Right lung (tissue), 2 donors: ENCODE measurements at regions not wholly inside any gene's neighbourhood (a gene's known extent, or its start where the extent isn't known, plus 50 kb on each side); places are given as distances from the start of the nearest gene placed in this dataset.

ENCODE experiments used
- DNase-seq, 2 donors: peaks; one replicate each; pipeline ENCODE4 v3.0.0-alpha.2; 2013

DNA sequence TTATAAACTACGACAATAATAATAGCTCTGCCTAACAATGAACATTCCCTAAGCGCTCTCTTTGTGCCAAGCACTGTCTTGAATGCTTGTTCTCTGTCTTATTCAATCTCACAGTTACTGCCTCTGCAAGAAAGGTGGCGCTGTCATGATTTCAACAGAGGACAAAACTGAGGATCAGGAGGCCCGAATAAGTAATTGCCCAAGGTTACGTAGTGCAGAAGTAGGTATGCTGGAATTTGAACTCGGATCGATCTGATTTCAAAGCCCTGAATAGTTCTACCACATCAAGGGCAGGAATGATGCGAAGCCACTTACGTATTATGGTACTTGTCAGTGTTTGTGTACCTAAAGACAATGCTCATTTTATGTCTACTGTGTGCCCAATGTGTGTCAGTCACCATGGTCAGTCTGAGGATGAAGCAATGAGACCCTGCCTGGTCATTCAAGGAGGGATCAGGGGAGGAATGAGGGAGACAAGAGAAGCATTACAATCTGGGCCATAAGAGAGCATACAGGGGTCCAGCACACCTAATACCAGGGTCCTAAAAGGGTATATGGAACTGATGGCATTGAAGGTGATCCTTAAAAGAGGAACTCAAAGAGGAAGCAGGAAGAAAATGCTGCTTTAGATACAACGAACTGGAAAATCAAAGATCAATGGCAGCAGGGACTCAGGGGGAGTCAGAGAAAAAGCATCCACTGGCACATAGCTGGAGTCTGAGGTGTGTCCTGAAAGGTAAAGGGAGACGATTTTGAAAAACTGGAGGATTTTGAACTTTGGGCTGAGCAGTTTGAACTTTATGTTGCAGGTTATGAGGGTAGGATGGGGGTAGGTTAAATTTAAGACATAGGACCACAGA lies 389.2 kb downstream of the PLPP3 start:
- DNase-seq, result no peak

DNA sequence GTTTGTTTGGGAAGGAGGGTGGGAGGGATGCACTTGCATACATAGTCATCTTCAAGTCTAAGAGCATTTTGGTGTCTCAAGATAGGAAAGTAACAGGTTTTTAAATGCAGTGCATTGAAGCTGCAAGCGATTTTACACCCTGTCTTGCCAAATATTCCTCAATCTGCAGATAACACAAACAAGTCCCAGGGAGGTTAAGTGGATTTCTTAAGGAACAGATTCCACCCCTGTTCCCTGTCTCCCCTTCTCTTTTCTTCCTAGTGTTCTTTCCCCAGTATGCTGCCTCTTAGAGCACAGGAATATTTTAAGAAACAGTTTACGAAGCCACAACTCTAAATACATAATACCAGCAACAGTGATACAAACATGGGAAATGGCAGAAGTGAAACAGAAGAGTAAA lies 389.9 kb downstream of the PLPP3 start:
- no peak for DNase-seq

DNA sequence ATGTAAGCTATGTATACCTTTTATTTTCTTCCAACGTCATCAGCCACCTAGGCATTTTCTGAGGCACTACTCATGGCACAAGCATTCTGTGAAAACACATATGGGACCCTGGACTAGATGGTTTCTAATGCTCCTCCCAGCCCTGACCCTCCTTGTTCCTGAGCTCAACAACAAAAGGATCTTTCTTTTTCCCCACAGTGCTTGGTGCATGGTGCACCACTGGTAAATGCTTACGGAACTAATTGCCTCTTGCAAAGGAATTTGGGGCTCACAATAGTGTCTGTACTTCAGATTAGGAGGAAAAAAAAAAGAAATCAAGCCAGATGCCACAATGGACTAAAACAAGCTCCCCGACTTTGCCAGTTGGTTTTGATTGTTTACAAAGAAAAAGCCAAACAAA lies 390.5 kb downstream of the PLPP3 start:
- DNase-seq, result no peak

DNA sequence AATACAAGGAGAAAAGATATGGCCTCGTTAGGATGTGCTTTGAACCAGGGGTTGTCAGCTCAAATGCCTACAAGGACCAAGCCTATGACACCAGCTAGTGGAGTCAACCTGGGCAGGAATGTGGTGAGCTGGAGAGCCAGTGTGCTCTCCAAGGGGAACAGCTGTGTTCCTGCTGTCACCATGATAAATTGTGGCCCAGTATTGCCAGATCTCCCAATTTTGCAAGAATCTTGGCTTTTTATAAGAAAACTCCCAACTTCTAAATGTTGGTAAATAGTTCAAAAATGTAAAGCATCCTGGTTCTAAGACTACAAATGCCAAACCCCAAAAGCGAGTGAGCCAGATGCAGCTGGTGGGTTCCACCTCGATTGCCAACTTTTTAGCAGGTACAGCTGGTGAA lies 391.1 kb downstream of the PLPP3 start:
- DNase-seq, result no peak

DNA sequence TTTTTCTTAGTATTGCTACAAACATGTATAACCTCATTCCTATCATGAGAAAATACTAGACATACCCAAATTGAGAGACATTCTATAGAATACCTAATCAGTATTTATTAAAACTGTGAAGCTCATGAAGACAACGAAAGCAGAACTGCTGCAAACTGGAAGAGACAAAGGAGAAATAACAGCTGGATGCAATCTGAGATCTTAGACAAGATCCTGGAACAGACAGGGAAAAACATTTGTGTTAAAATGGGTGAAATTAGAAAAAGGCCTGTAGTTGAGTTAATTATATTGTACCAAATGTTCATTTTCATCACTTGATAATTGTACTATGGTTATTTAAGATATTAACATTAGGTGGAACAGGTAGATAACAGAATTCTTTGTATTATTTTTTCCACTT lies 392.0 kb downstream of the PLPP3 start:
- no peak for DNase-seq

DNA sequence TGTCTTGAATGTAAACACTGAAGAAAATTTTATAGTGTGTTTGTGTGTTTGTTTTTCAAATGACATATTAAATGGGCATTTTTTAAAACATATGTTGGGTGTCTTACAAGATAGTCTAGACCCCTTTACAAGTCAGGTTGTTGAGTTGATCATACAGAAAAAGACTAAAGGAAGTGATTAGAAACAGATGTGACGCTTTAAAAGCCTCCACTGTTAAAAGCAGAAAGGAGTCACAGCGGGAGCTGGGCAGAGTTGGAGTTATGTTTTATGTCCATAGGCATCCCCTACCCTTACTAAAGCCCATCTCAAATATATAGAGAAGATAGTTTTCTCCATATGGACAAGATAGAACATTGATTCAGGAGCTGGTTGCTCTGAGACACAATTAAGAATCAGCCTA lies 393.9 kb downstream of the PLPP3 start:
- DNase-seq, result no peak

DNA sequence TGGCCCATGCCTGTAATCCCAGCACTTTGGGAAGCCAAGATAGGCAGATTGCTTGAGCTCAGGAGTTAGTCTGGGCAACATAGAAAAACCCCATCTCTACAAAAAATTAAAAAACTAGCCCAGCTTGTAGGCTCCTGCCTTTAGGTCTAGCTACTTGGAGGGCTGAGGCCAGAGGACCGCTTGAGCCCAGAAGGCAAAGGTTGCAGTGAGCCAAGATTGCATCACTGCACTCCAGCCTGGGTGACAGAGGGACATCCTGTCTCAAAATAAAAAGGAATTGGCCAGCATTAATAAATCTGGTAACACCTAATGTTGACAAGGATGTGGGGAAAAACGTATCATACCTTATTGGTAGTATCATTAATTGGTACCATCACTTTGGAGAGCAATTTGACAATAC lies 396.2 kb downstream of the PLPP3 start:
- DNase-seq, result no peak

DNA sequence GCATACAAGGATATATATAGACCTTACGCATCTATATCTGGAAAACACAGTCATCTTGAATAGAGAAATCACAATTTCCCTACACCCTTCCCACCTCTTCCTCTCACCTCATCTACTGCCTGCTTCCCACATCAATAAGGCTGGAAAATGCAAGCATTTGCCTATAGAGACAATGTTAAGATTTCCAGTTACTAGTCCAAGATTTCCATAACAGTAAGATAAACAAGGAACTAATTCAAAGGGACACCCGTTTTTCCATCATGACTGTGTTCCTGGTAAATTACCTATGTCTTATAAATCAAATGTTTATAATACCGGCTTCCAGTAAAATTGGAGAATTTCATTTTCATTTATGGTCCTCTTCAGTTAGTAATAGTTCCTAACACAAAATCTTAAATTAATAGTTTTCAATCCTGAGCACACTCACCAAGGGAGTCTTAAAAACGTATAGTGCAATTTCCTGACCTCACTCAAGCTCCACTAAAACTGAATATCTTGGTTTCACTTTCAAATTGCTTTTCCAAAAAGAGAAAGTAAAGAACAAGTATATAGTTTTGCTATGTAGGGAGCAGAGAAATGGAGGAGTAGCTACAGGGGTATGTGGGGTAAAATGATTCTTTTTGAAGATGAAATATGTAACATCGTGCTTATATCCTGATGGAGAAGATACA lies 398.7 kb downstream of the PLPP3 start:
- no peak for DNase-seq

DNA sequence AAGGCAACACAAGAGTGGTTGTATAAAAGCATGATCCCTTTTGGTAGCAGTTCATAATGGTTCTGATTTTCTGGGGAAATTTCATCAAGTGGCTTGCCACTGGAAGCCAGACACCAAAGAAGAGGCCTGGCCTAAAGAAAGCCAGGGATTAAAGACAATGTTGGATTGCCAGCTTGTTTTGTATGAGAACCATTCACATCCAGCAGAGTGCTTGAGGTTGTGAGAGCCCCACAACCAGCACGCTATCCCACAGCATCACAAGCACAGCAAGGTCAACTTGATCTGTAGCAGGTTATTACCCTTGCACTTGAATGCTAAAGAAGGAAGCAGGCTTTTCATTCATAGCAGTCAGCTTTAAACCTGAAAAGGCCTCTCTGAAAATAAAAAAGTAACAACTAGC lies 399.8 kb downstream of the PLPP3 start:
- DNase-seq, result no peak

DNA sequence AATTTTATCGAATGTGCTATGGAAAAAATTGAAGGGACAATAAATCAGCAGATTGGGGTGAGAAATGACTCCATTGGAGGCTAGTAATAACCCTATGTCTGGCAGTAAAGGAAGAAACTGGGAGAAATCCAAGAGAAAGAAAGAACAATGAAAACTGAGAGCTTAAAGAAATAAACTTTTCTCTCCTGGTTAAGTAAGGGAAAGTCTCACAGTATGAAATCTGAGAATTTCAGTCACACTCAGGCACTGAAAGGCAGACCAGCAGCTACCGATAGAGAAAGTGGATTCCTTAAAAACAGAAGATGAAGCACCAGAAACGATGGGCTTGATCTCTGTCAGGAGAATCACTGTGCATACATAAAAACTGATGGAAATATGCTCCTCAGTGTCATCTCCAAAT lies 404.2 kb downstream of the PLPP3 start:
- no peak for DNase-seq

DNA sequence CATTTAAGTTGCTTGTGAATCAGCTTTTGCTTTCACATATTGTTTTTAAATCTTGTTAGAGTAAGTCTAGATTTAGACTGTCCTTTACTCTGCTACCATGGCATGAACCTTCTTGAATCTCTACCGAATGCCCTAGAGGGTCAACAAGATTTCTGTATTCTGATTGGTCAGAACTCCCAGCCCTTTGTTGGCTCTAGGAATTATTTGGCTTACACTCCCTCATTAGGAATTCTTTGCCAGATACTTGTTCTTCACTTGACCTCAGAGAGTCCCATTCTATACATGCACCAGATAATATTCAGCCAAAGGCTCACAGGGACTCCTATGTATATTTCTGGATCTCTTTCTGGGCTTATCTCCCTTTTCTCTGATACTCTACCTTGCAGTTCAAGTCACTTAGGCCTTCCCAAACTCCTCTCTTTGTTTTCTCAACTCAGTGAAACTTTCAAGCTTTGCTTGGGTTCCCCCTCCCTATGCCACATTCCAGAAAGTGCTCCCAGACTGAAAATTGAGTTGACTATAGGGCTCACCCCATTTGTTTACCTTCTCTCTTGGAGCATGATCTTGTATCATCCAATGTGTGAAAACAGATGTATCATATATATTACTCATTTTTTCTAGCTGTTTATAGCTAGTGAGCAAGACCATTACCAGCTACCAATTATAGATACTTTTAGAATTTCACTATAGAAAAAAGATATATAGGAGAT lies 405.0 kb downstream of the PLPP3 start:
- no peak for DNase-seq

DNA sequence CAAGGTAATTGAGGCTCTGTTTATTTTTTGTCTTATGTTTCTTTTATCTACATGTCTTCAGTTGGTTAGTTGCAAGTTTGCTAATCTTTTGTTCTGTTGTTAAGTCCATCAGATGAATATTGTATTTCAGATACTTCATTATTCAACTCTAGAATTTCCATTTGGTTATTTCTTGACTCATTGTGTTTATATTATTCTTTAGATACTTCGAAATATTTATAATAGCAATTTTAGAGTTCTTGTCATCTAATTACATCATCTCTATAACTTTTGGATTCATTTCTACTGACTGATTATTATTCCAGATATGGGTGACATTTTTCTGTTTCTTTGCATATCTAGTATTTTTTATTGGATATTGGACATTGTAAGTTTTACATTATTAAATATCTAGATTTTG lies 405.6 kb downstream of the PLPP3 start:
- DNase-seq, result no peak

DNA sequence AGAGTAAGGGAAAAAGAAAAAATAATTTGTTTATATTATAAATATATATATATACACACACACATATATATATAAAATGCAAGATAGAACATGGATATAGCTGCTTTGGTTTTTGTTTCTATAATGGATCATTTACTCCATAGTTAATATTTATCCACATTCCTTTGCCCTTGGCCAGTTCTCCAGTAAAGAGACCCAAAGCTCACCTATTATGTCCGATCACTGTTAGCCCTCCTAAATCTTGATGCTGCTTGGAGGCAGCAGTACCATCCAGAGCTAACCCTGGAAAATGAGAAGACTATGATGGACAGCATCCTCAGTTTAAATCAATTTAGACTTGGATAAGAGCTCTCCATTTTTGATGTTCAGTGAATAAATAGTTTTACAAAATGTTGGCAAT lies 407.7 kb downstream of the PLPP3 start:
- no peak for DNase-seq

DNA sequence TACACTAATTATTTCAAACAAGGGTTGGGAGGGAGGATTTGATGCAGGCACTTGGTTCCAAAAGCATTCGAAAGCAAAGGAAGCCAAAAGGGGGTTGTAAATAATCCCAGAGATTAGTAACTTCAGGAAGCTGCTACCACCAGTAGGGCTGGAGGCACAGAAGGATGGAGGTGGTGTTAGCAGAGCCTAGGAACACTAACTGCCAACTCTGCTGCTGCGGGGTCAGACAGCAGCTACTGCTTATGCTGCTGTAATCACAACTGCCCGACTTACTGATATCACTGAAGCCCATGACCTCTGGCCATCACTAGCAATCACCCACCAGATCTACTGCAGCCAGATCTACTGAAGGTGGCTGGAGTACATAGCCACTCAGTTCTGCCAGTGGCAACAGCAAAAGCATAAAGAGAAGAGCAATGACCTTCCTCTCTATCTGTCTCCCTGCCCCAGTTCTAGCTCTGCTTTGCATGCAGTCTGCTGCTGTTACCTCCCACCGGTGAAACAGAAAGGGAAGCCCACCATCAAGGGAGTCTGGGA lies 408.5 kb downstream of the PLPP3 start:
- DNase-seq, result no peak

DNA sequence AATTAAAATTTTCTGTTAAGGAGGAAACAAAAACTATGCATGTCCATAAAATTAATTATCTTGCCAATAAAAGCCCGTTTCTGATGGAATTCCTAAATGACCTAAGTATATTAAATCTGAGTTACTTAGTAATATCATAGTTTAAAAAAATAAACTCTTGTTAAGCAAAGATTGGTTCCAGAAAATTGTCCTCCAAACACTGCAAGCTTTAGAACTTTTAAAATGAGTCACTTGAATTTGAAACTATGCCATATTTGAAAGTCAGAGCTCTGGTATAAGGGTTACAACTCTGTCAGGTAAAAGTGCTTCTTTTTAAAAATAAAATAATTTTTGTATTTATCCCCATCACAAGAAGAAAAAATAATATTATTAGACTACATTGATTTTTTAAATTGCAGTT lies 409.5 kb downstream of the PLPP3 start:
- DNase-seq, result no peak

DNA sequence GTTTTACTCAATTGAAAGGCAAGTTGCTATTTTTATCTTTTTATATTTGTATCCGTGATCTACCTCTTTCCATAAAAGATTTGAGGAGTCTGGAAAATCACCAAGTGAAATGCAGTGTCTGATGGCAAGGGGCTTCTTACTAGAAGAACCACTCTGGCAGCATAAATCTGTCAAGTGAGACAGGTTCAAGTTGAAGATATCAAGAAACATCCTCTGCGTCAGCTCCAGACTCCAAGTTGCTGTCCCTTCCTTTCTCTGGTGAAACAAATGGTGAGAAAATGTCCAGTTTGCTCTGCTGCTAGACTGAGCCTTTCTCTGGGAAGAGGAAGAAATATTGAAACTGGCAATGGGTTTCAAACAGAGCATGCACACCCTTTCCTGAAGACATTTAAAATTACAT lies 411.2 kb downstream of the PLPP3 start:
- DNase-seq, result no peak

DNA sequence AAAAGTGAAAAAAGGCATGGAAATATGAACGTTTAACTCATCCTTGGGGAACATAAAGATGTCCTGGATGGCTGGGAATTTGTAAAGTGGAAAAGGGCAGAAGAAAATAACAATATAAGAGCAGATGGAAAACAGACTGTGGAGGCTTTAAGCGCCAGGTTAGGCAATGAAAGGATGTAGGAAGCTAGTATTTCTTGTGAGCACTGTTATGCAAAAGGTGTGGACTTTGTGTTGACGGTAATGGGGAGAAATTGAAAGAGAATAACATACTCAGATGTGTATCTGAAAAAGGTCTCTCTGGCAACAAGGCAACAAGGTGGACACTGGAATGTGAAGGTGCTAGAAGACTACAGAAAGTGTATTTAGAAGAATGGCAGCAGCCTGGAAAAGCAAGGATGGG lies 411.8 kb downstream of the PLPP3 start:
- DNase-seq, result no peak

DNA sequence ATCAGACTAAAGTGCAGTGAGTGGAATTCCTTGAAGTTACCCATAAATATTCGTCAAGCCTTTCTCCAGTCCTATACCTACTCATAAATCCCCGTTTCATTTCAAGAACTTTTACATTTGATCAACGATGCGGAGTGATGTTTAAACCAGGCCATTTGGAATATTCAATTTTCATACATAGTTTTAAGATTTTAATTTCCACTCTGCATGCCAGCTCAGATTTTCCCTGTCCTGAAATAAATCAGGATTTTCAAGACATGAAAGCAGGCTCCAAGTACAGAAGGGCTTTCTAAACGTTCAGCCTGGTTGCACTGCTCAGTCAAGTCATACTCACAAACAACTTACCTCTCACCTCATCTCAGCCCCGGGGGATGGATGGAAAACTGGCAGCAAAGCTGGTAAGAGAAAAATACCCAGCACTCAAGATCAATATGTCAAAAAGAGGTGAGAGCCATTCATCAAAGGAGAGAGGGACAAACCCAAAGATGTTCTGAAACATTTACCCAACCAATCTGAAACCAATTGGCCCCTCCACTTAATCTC lies 418.5 kb downstream of the PLPP3 start:
- DNase-seq, result no peak

DNA sequence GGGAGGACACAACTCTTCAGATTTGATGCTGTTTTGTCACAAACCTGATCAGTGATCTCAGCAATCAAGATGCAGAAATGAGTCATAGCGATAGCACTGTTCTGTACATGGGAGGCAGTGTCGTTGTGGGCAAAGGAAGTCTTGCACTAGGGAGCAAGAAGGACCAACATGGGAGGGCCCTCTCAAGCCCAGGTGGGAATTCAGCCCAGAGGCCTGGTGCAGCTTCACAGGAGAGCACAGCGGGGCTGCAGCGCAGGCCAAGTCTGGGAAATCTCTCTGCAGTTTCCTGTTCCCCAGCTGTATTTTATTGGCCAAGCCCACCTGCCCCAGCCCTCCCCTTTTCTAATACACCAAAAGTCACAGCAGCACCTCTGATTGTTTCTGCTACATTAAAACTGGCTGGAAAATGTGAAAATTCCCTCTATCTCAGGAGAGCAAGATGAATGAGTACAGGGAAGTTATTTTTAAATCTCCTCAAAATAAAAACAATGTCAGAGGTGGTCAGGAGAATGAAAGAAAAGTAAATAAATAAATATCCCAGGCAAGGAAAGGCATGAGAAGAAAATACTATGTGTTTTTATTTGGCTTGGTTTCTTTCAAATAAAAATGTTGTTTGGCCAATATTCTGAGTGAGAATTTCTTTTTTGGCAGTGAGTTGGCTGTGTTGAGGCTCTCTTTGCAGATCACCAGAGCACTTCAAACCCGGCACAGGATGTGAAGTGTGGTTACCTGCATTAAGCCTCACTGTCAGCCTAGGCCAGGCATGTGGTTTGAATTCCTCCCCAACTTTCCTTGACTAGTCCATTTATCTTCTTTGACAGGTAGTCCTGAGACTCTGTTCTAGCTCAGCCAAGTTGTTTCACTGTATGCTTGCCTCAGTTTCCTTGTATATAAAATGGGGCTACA lies 422.1 kb downstream of the PLPP3 start:
- no peak for DNase-seq

DNA sequence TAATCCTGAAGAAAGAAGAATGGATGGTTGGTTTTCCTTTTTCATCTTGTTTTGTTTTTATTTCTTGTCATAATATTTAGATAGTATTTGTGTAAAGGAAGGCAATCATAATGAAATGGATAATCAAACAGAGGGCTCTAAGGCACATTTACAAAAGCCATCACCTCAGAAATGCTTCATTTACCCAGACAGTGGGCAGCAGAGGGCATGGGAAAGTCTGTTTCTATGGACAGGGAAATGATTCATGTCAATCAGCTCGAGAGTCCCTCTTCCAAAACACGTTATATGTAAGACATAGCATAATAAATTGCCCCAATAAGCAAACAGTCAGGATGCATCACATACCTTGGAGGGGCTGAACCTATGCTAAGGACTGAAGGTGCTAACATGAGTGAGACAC lies 426.1 kb downstream of the PLPP3 start:
- no peak for DNase-seq

DNA sequence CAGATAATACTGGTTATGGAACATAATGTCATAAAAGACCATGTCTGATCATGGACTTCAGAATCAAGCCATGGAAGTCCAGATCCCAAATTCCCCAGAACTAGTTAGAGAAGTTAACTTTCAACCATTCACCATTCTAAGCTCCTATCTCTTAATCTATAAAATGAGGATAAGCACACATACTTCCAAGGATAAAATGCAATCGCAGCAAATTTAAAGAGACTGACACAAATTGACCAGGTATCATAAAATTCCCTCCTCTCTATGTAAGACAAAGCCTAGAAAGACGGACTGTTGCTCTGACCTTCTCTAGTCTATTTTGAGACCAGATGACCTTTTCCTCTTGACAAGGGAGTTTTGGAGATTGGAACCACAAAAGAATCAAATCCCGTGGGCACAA lies 426.7 kb downstream of the PLPP3 start:
- no peak for DNase-seq
